Tibial artery (tissue), 4 donors: ENCODE measurements at regions not wholly inside any gene's neighbourhood (a gene's known extent, or its start where the extent isn't known, plus 50 kb on each side); places are given as distances from the start of the nearest gene placed in this dataset.

Experiments used
- DNase-seq, 2 donors: peaks; one replicate each; pipeline ENCODE4 v3.0.0-alpha.2; 2019
- H3K27ac ChIP-seq, 2 donors: fragments of 200-600 bp; sonication (generic) in 1 of 2; 1 replicate in 1 of 2; 2 replicates in 1 of 2; pipeline ENCODE4 v1.5.1; 2018 to 2019; ENCODE audit warnings: mild to moderate bottlenecking in 1 of 2
- H3K27me3 ChIP-seq, 2 donors: fragments of 200-600 bp; sonication (generic) in 1 of 2; one replicate each; pipeline versions ENCODE4 v1.5.1 to v1.6.0; 2016 to 2019
- H3K36me3 ChIP-seq, 3 donors: fragments of 200-600 bp; sonication (generic) in 2 of 3; one replicate each; pipeline ENCODE4 v1.5.1; 2016 to 2019; ENCODE audit warnings: mild to moderate bottlenecking in 2 of 3
- H3K4me1 ChIP-seq, 4 donors: fragments of 200-600 bp; sonication (generic) in 2 of 4; 1 replicate in 3 of 4; 2 replicates in 1 of 4; pipeline ENCODE4 v1.5.1; 2016 to 2019
- H3K4me3 ChIP-seq, 2 donors: fragments of 200-600 bp; sonication (generic) in 1 of 2; 1 replicate in 1 of 2; 2 replicates in 1 of 2; pipeline ENCODE4 v1.5.1; 2018 to 2019; ENCODE audit warnings: mild to moderate bottlenecking in 2 of 2
- H3K9me3 ChIP-seq, 3 donors: fragments of 200-600 bp; sonication (generic) in 1 of 3; one replicate each; pipeline ENCODE4 v1.5.1; 2016 to 2019
- intact Hi-C: fragments of 100-400 bp; cut with DNase I; formaldehyde crosslinking; loops from one replicate; pipeline ENCODE4 v1.15.0; 2023; ENCODE audit warnings: low total_unique reads
- TF ChIP-seq, protein P1 (sequence below), 2 experiments: fragments of 200-600 bp in 1 of 2; fragments of 450-650 bp in 1 of 2; IDR thresholded peaks; one replicate each; pipeline ENCODE4 v1.5.1; 2017 to 2019; ENCODE audit warnings: antibody characterized with exemption in 2 of 2, mild to moderate bottlenecking in 1 of 2, moderate library complexity in 1 of 2

DNA sequence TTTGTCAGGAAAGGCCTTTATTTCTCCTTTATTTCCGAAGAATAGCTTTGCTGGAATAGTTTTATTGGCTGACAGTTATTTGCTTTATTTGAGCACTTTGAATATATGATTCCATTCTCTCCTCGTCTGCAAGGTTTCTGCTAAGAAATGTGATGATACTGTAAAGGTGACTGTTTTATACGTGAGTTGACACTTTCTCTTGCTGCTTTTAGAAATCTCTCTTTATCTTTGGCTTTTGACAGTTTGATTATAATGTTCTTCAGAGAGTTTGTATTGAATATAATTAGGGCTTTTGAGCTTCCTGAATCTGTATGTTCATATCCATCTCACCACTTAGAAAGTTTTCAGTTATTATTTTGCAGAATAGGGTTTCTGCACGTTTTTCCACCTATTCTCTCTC is 1003.7 kb upstream of the SLIT2 start:
- TF ChIP-seq, protein P1, sequence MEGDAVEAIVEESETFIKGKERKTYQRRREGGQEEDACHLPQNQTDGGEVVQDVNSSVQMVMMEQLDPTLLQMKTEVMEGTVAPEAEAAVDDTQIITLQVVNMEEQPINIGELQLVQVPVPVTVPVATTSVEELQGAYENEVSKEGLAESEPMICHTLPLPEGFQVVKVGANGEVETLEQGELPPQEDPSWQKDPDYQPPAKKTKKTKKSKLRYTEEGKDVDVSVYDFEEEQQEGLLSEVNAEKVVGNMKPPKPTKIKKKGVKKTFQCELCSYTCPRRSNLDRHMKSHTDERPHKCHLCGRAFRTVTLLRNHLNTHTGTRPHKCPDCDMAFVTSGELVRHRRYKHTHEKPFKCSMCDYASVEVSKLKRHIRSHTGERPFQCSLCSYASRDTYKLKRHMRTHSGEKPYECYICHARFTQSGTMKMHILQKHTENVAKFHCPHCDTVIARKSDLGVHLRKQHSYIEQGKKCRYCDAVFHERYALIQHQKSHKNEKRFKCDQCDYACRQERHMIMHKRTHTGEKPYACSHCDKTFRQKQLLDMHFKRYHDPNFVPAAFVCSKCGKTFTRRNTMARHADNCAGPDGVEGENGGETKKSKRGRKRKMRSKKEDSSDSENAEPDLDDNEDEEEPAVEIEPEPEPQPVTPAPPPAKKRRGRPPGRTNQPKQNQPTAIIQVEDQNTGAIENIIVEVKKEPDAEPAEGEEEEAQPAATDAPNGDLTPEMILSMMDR (IDR thresholded peaks at IDR 0.05), result no peak
- H3K27me3 ChIP-seq, result no peaks in the 10 kb centered on the region
- no peak overlapping the region for H3K4me3 ChIP-seq
- no peaks in the 10 kb centered on the region for H3K36me3 ChIP-seq
- no peak for DNase-seq
- no peaks in the 10 kb centered on the region for H3K4me1 ChIP-seq
- intact Hi-C loops, result no loop called here
- no peaks in the 10 kb centered on the region for H3K9me3 ChIP-seq
- H3K27ac ChIP-seq, result no peak overlapping the region

DNA sequence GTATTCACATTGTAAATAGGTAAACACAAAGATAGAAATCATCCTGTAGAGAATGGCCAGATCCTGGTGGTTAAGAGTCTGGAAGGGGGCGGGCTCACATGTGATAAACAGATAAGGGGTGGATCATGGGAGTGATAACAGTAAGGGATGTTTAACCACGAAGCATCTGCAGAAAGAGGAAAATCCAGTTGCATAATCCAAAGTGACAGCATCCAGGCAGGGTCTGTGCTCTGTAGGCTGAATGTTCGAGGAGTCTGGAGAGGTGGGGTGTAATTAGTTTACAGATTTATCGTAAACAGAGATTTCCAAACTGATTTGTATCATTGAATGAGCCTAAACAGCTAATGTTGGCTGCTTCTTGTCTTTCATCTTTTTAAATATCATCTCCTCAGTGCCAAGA is 1009.8 kb upstream of the SLIT2 start:
- H3K4me3 ChIP-seq, result no peak overlapping the region
- TF ChIP-seq, protein P1 (IDR thresholded peaks at IDR 0.05), result no peak
- intact Hi-C loops, result no loop called here

DNA sequence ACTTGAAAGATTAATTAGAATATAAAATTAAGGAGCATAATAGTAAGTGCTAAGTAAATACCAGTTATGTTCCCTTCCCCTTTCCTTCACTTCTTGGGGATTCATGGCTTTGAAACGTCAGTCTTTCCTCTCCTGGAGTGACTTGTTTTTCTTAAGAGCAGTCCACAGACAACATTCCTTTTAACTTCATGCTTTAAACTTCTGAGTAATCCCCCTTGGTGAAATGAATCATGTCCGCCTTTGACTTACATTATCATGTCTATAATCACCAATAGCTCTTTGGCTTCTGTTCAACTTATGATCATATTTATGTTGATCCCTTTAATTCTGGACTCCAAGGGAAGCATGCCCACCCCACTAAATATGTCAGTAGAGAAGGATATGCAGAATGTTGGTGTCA is 1012.1 kb upstream of the SLIT2 start:
- intact Hi-C loops, result no loop called here
- H3K4me1 ChIP-seq, result no peaks in the 10 kb centered on the region
- no peaks in the 10 kb centered on the region for H3K27me3 ChIP-seq
- no peak overlapping the region for H3K4me3 ChIP-seq
- H3K36me3 ChIP-seq, result no peaks in the 10 kb centered on the region
- no peaks in the 10 kb centered on the region for H3K9me3 ChIP-seq
- TF ChIP-seq, protein P1 (IDR thresholded peaks at IDR 0.05), result no peak
- no peak overlapping the region for H3K27ac ChIP-seq
- no peak for DNase-seq

More for the DNA sequence above, 1009.8 kb upstream of the SLIT2 start:
- Histone ChIP-seq H3K9me3 (no peaks in the 10 kb centered on the region), H3K27ac (no peak overlapping the region), H3K4me1 (no peaks in the 10 kb centered on the region), H3K36me3 (no peaks in the 10 kb centered on the region), H3K27me3 (no peaks in the 10 kb centered on the region)
- no peak for DNase-seq

DNA sequence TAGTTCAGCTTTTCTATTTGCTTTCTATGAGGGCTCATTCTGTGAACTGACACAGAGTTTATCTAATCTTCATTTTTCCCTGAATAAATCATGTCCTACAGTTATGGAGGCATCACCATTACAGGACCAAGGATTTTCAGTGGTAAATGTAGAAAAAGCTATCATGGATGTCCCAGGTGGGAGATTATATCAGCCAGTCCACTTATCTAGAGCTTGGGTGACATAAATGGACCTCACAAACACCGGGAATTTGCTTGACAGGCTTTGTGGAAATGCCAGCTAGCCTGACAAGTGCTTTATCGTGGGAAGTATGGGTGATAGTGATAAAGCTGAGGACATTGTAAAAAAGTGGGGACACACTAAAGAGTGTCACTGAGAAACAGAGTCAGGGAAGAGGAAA is 1015.2 kb upstream of the SLIT2 start:
- H3K4me3 ChIP-seq, result no peak overlapping the region
- TF ChIP-seq, protein P1 (IDR thresholded peaks at IDR 0.05), result no peak
- H3K27me3 ChIP-seq, result no peaks in the 10 kb centered on the region
- DNase-seq, result no peak
- no peaks in the 10 kb centered on the region for H3K4me1 ChIP-seq
- H3K36me3 ChIP-seq, result no peaks in the 10 kb centered on the region
- no peak overlapping the region for H3K27ac ChIP-seq
- H3K9me3 ChIP-seq, result no peaks in the 10 kb centered on the region
- intact Hi-C loops, result no loop called here

DNA sequence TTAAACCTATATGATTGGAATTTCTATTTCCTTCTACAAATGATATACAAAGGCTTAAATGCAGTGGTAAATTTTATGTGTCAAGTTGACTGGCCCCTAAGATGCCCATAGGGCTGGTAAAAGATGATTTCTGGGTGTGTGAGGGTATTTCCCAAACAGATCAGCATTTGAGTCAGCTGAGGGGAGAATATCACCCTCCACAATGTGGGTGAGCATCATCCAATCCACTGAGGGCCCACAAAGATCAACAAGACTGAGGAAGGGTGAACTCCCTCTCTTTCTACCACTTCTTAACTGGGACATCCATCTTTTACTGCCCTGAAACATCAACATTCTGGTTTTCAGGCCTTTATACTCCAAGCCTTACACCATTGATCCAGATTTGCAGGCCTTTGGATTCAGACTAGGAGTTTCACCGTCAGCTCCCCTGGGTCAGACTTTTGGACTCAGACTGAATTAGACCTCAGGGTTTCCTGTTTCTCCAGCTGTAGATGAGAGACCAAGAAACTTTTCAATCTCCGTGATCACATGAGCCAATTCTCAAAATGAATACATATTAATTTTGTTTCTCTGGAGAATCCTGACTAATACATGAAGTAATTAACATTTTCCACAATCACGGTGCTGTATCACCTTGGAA is 1020.7 kb upstream of the SLIT2 start:
- TF ChIP-seq, protein P1 (IDR thresholded peaks at IDR 0.05), result no peak
- Histone ChIP-seq H3K9me3 (no peaks in the 10 kb centered on the region), H3K4me3 (no peak overlapping the region), H3K27ac (no peak overlapping the region), H3K27me3 (no peaks in the 10 kb centered on the region), H3K36me3 (no peaks in the 10 kb centered on the region), H3K4me1 (no peaks in the 10 kb centered on the region)
- no peak for DNase-seq
- intact Hi-C loops, result no loop called here

DNA sequence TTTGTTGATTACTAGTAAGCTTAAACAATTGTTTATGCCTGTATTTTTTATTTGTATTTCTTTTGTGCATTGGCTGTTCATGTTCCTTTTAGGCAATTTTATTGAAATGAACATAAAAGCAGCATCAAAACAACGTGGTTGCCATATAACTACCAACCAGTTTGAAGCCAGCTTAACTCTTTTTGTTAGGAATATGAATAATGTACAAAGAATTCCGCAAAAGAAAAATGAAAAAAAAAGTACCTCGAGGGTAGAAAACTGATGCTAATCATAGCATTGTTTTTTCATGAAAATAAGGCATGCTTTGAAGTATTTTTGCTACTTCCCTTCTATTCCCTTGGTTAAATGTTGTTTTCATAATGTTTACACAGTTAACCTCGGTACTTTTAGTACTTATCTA is 1024.0 kb upstream of the SLIT2 start:
- H3K27ac ChIP-seq, result no peak overlapping the region
- H3K9me3 ChIP-seq, result no peaks in the 10 kb centered on the region
- no peak overlapping the region for H3K4me3 ChIP-seq
- no peak for DNase-seq
- intact Hi-C loops, result no loop called here
- H3K36me3 ChIP-seq, result no peaks in the 10 kb centered on the region
- TF ChIP-seq, protein P1 (IDR thresholded peaks at IDR 0.05), result no peak
- no peaks in the 10 kb centered on the region for H3K27me3 ChIP-seq
- no peaks in the 10 kb centered on the region for H3K4me1 ChIP-seq
